SK-N-SH (cell line): ENCODE measurements at regions not wholly inside any gene's neighbourhood (a gene's known extent, or its start where the extent isn't known, plus 50 kb on each side); places are given as distances from the start of the nearest gene placed in this dataset.

Source experiments
- SIN3A ChIP-seq: IDR thresholded peaks from 2 replicates; pipeline ENCODE4 v1.6.1; 2012; ENCODE audit warnings: low read depth, mild to moderate bottlenecking, low read length, moderate library complexity, borderline replicate concordance
- TF ChIP-seq, protein P1 (sequence below): IDR thresholded peaks from 2 replicates; pipeline ENCODE4; 2012

DNA sequence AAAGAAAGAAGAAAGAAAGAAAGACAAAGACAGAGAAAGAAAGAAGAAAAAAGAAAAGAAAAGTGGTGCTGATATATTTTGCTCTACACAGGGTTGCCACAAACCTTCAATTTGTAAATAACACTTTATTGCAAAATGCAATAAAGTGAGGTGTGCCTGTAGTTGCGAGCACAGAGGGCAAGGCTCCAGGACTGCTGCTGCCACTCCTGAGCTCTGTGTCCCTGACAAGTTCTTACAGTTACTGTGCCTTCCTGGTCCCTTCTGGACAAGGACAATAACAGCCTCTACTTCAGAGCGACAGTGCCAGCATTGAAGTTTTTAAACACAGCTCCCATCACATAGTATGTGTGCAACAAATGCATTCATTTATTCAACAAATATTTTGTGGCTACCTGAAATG, 148.1 kb downstream of the AXIN2 start:
- TF ChIP-seq, protein P1, sequence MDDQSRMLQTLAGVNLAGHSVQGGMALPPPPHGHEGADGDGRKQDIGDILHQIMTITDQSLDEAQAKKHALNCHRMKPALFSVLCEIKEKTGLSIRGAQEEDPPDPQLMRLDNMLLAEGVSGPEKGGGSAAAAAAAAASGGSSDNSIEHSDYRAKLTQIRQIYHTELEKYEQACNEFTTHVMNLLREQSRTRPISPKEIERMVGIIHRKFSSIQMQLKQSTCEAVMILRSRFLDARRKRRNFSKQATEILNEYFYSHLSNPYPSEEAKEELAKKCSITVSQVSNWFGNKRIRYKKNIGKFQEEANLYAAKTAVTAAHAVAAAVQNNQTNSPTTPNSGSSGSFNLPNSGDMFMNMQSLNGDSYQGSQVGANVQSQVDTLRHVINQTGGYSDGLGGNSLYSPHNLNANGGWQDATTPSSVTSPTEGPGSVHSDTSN: no peak
- TF ChIP-seq SIN3A: no peak
